K562 (cell line): ENCODE measurements at regions not wholly inside any gene's neighbourhood (a gene's known extent, or its start where the extent isn't known, plus 50 kb on each side); places are given as distances from the start of the nearest gene placed in this dataset.

Source experiments
- GABPB2 ChIP-seq: fragments of 250-450 bp; sonication (Bioruptor Pico); conservative IDR thresholded peaks from 2 replicates; pipeline ENCODE4 v1.5.1; 2021; ENCODE audit warnings: mild to moderate bottlenecking
- HEY1 ChIP-seq: fragments of 250-450 bp; sonication (Bioruptor Pico); IDR thresholded peaks from 2 replicates; pipeline ENCODE4 v1.5.0; 2020; ENCODE audit warnings: mild to moderate bottlenecking, moderate library complexity, borderline replicate concordance
- HIVEP1 ChIP-seq: fragments of 250-450 bp; sonication (Bioruptor Pico); IDR thresholded peaks from 2 replicates; pipeline ENCODE4 v1.4.0; 2020; ENCODE audit warnings: mild to moderate bottlenecking
- IRF2 ChIP-seq: sonication (generic); formaldehyde crosslinking; IDR thresholded peaks from 2 replicates; pipeline ENCODE4 v1.8.1; 2022; ENCODE audit warnings: mild to moderate bottlenecking, missing genetic modification reagents
- MAFK ChIP-seq: IDR thresholded peaks from 2 replicates; pipeline ENCODE4 v1.6.1; 2011; ENCODE audit warnings: low read length, improper control_type of control experiment
- RFX1 ChIP-seq: fragments of 450-650 bp; IDR thresholded peaks from 2 replicates; pipeline ENCODE4 v1.6.1; 2016; ENCODE audit warnings: mild to moderate bottlenecking, moderate library complexity
- SREBF1 ChIP-seq: fragments of 150-350 bp; IDR thresholded peaks from 2 replicates; pipeline ENCODE4 v1.6.1; 2014; ENCODE audit warnings: antibody characterized with exemption, low read depth, low read length, borderline replicate concordance
- ZBTB7A ChIP-seq: IDR thresholded peaks from 2 replicates; pipeline ENCODE4 v1.6.1; 2011; ENCODE audit warnings: low read depth, mild to moderate bottlenecking, low read length, moderate library complexity, borderline replicate concordance; ENCODE audit not compliant: control insufficient read depth
- ZFX ChIP-seq: sonication (generic); formaldehyde crosslinking; IDR thresholded peaks from 2 replicates; pipeline ENCODE4 v1.8.0; 2022; ENCODE audit warnings: mild to moderate bottlenecking, missing genetic modification reagents, moderate library complexity
- ZNF586 ChIP-seq: fragments of 450-650 bp; formaldehyde crosslinking; conservative IDR thresholded peaks from 2 replicates; pipeline ENCODE4 v1.4.0; 2020; ENCODE audit warnings: mild to moderate bottlenecking, moderate library complexity
- ZNF77 ChIP-seq: fragments of 250-450 bp; sonication (Bioruptor Pico); IDR thresholded peaks from 2 replicates; pipeline ENCODE4 v1.5.0; 2020
- TF ChIP-seq, protein P1 (sequence below): fragments of 250-450 bp; sonication (Bioruptor Pico); IDR thresholded peaks from 2 replicates; pipeline ENCODE4 v1.8.0; 2022; ENCODE audit warnings: moderate library complexity, mild to moderate bottlenecking, inconsistent platforms

DNA sequence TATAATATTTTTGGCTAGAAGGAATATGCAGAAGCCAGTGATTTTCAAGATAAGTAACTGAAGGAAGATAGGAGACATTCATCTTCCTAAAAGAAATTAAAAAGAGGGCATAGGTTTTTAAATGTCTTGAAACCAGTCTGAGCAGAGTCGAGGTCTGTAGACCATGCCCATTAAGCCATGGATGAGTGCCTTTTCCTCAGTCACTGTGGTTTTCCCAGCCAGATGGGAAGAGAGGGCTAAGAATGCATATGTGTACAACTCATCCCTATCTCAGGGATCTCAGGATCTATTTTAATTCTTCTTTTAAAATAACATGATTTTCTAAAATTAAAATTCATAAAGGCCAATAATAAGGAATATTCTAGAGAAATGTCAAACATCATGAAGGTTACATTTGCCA lies 112.8 kb downstream of the PPP1R3A start (continued):
- TF ChIP-seq, protein P1, sequence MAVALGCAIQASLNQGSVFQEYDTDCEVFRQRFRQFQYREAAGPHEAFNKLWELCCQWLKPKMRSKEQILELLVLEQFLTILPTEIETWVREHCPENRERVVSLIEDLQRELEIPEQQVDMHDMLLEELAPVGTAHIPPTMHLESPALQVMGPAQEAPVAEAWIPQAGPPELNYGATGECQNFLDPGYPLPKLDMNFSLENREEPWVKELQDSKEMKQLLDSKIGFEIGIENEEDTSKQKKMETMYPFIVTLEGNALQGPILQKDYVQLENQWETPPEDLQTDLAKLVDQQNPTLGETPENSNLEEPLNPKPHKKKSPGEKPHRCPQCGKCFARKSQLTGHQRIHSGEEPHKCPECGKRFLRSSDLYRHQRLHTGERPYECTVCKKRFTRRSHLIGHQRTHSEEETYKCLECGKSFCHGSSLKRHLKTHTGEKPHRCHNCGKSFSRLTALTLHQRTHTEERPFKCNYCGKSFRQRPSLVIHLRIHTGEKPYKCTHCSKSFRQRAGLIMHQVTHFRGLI (CRISPR knock-in tag): no peak
- TF ChIP-seq ZNF586 (CRISPR knock-in tag) (no peak), SREBF1 (no peak), RFX1 (no peak), ZNF77 (CRISPR knock-in tag) (no peak), ZFX (CRISPR knock-in tag) (no peak), HIVEP1 (CRISPR knock-in tag) (no peak), ZBTB7A (no peak), GABPB2 (CRISPR knock-in tag) (no peak), IRF2 (CRISPR knock-in tag) (no peak), MAFK (no peak), HEY1 (no peak)
